ENCODE measurements at regions not wholly inside any gene's neighbourhood (a gene's known extent, or its start where the extent isn't known, plus 50 kb on each side); places are given as distances from the start of the nearest gene placed in this dataset.
"Not testable (repeated sequence)": the region's sequence is repeated elsewhere in the genome, so short reads cannot be mapped to it uniquely, and the experiment has no call there.

GRCh38 chr4:26052663-26053541, 138.9 kb downstream of the SMIM20 start:
- Histone ChIP-seq H3K4me1 (peaks cover 0 to 21% (median 14%) of the 10 kb centered on the region in 4 donors), H3K27me3 (no peaks in the 10 kb centered on the region), H3K9me3 (no peaks in the 10 kb centered on the region), H3K4me3 (no peak overlapping the region), H3K27ac (no peak overlapping the region), H3K36me3 (no peaks in the 10 kb centered on the region)
- intact Hi-C loops (cut with DNase I; ENCODE audit: low total_unique reads) = no loop called here
- peak in 1 of 2 donors; percentile 46 for DNase-seq
- no peak for TF ChIP-seq CTCF (IDR thresholded peaks at IDR 0.05)

- no peaks in the 10 kb centered on the region for H3K27me3 ChIP-seq
- no peak overlapping the region for H3K27ac ChIP-seq
- H3K4me1 ChIP-seq = peaks cover 0 to 18% (median 13%) of the 10 kb centered on the region in 4 donors
- intact Hi-C loops (cut with DNase I; ENCODE audit: low total_unique reads) = no loop called here
- TF ChIP-seq CTCF (IDR thresholded peaks at IDR 0.05) = no peak
- no peak for DNase-seq
- H3K9me3 ChIP-seq = no peaks in the 10 kb centered on the region
- no peak overlapping the region for H3K4me3 ChIP-seq
- H3K36me3 ChIP-seq = no peaks in the 10 kb centered on the region
Measured at GRCh38 chr4:26053761-26054160, 139.7 kb downstream of the SMIM20 start.

GRCh38 chr4:26055855-26056254, 141.8 kb downstream of the SMIM20 start:
- DNase-seq = no peak
- intact Hi-C loops (cut with DNase I; ENCODE audit: low total_unique reads) = no loop called here
- no peak overlapping the region for H3K4me3 ChIP-seq
- peaks cover 0 to 5% (median 3%) of the 10 kb centered on the region in 4 donors for H3K4me1 ChIP-seq
- no peaks in the 10 kb centered on the region for H3K36me3 ChIP-seq
- TF ChIP-seq CTCF (IDR thresholded peaks at IDR 0.05) = no peak
- H3K27me3 ChIP-seq = no peaks in the 10 kb centered on the region
- H3K9me3 ChIP-seq = no peaks in the 10 kb centered on the region
- H3K27ac ChIP-seq = no peak overlapping the region

- no peaks in the 10 kb centered on the region for H3K27me3 ChIP-seq
- H3K4me1 ChIP-seq = peaks cover 0 to 5% (median 3%) of the 10 kb centered on the region in 4 donors
- no peak overlapping the region for H3K27ac ChIP-seq
- no peak for TF ChIP-seq CTCF (IDR thresholded peaks at IDR 0.05)
- DNase-seq = no peak
- intact Hi-C loops (cut with DNase I; ENCODE audit: low total_unique reads) = no loop called here
- H3K36me3 ChIP-seq = no peaks in the 10 kb centered on the region
- no peak overlapping the region for H3K4me3 ChIP-seq
- H3K9me3 ChIP-seq = no peaks in the 10 kb centered on the region
Measured at GRCh38 chr4:26056406-26056805, 142.4 kb downstream of the SMIM20 start.

- H3K36me3 ChIP-seq; H3K27ac ChIP-seq; H3K4me3 ChIP-seq; H3K9me3 ChIP-seq; H3K4me1 ChIP-seq; DNase-seq; H3K27me3 ChIP-seq; intact Hi-C loops (cut with DNase I; ENCODE audit: low total_unique reads): not testable (repeated sequence)
Measured at GRCh38 chr4:26057839-26058238, 143.8 kb downstream of the SMIM20 start.

- intact Hi-C loops (cut with DNase I; ENCODE audit: low total_unique reads) = no loop called here
- Histone ChIP-seq H3K27me3 (no peaks in the 10 kb centered on the region), H3K4me1 (peaks cover 0 to 5% (median 3%) of the 10 kb centered on the region in 4 donors), H3K4me3 (no peak overlapping the region), H3K27ac (no peak overlapping the region), H3K9me3 (no peaks in the 10 kb centered on the region), H3K36me3 (no peaks in the 10 kb centered on the region)
- no peak for TF ChIP-seq CTCF (IDR thresholded peaks at IDR 0.05)
- DNase-seq = no peak
Measured at GRCh38 chr4:26058537-26058936, 144.5 kb downstream of the SMIM20 start.

Measured in tibial artery (tissue), 4 donors.